ENCODE measurements at regions not wholly inside any gene's neighbourhood (a gene's known extent, or its start where the extent isn't known, plus 50 kb on each side); places are given as distances from the start of the nearest gene placed in this dataset.

DNA sequence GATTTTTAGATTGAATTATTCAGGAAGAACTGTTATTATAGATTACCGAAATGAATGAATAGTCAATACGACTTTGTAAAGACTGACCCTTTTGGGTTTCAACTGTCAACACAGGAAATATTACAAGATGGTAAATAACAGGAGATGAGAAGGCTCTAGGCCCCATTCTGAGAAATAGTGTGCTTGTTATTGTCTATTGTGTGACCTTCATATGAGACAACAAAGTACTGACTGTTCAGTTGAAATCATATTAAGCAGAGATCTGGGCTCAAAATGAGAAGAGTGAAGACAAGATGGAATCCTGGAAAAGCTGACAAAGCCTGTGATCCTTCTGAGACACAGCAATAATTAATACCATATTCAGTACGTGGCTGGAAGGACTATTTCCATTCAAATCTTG, 503.8 kb downstream of the INHBA start:
- Histone ChIP-seq H3K4me3 (no peak overlapping the region), H3K27ac (no peak overlapping the region), H3K4me2 (no peak overlapping the region), H3K9me3 (no peaks in the 10 kb centered on the region), H3K4me1 (no peaks in the 10 kb centered on the region)
- TF ChIP-seq HOXB5 (CRISPR knock-in tag; IDR thresholded peaks at IDR 0.05) (no peak), CBX8 (IDR thresholded peaks at IDR 0.05) (no peak), NPAS2 (CRISPR knock-in tag; IDR thresholded peaks at IDR 0.05; ENCODE audit: borderline replicate concordance) (no peak)
- no peak for ATAC-seq
- POLR2A ChIA-PET: no interaction called here
- FAIRE-seq: no peak
- 29% methylated on average over 3 of the region's 3 CpGs for WGBS (ENCODE audit: missing lambda C conversion rate)
- no peak for DNase-seq (ENCODE audit: low read depth in 1 of 2, low spot score in 1 of 2)
- CTCF ChIA-PET: no interaction called here

- no peak overlapping the region for H3K27ac ChIP-seq
- no peak for ATAC-seq
- H3K4me2 ChIP-seq: no peak overlapping the region
- ChIA-PET CTCF (interaction anchor here (1.6 kb wide), 1 partner anchor 10 kb away, joined by 9 read pairs; no protein-coding TSS in a partner anchor), POLR2A (no interaction called here)
- TF ChIP-seq, protein P1, sequence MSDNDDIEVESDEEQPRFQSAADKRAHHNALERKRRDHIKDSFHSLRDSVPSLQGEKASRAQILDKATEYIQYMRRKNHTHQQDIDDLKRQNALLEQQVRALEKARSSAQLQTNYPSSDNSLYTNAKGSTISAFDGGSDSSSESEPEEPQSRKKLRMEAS (IDR thresholded peaks at IDR 0.05): no peak
- TF ChIP-seq RARB (CRISPR knock-in tag; IDR thresholded peaks at IDR 0.05) (no peak), HEYL (CRISPR knock-in tag; IDR thresholded peaks at IDR 0.05) (no peak), TP53 (CRISPR knock-in tag; IDR thresholded peaks at IDR 0.05) (no peak), CBX2 (IDR thresholded peaks at IDR 0.05; ENCODE audit: borderline replicate concordance, low read depth) (no peak)
- no peak for FAIRE-seq
- no peaks in the 10 kb centered on the region for H3K9me3 ChIP-seq
- H3K4me1 ChIP-seq: no peaks in the 10 kb centered on the region
- no peak for DNase-seq (ENCODE audit: low read depth in 1 of 2, low spot score in 1 of 2)
- H3K4me3 ChIP-seq: no peak overlapping the region
These were observed 504.4 kb downstream of the INHBA start for GRCh38 chr7:41198502-41198901.

GRCh38 chr7:41197769-41198168, 505.1 kb downstream of the INHBA start:
- ChIA-PET CTCF (interaction anchor here (1.6 kb wide), 1 partner anchor 9 kb away, joined by 9 read pairs; no protein-coding TSS in a partner anchor), POLR2A (no interaction called here)
- no peaks in the 10 kb centered on the region for H3K9me3 ChIP-seq
- TF ChIP-seq FOSL2 (IDR thresholded peaks at IDR 0.05) (no peak), FOSL2 (CRISPR knock-in tag; IDR thresholded peaks at IDR 0.05) (no peak), RAD21 (conservative IDR thresholded peaks at IDR 0.05 in 1 of 2, IDR thresholded peaks at IDR 0.05 in 1 of 2) (no peak), POLR2A (IDR thresholded peaks at IDR 0.05; ENCODE audit: low read length) (no peak), EHF (CRISPR knock-in tag; IDR thresholded peaks at IDR 0.05) (no peak), TFCP2L1 (CRISPR knock-in tag; IDR thresholded peaks at IDR 0.05) (no peak), CBX2 (IDR thresholded peaks at IDR 0.05; ENCODE audit: borderline replicate concordance, low read depth) (no peak), ESRRA (IDR thresholded peaks at IDR 0.05; ENCODE audit: borderline replicate concordance, low read length) (no peak), EP300 (IDR thresholded peaks at IDR 0.05) (no peak), ZNF302 (CRISPR knock-in tag; IDR thresholded peaks at IDR 0.05) (no peak), CHD2 (IDR thresholded peaks at IDR 0.05; ENCODE audit: low read length, partially characterized antibody) (no peak)
- FAIRE-seq (no peak), DNase-seq (ENCODE audit: low read depth in 1 of 2, low spot score in 1 of 2) (no peak), ATAC-seq (no peak)
- H3K4me1 ChIP-seq: no peaks in the 10 kb centered on the region
- H3K4me3 ChIP-seq: no peak overlapping the region
- H3K27ac ChIP-seq: no peak overlapping the region
- no peak overlapping the region for H3K4me2 ChIP-seq
- WGBS (ENCODE audit: missing lambda C conversion rate): 20% methylated on average over 2 of the region's 2 CpGs

DNA sequence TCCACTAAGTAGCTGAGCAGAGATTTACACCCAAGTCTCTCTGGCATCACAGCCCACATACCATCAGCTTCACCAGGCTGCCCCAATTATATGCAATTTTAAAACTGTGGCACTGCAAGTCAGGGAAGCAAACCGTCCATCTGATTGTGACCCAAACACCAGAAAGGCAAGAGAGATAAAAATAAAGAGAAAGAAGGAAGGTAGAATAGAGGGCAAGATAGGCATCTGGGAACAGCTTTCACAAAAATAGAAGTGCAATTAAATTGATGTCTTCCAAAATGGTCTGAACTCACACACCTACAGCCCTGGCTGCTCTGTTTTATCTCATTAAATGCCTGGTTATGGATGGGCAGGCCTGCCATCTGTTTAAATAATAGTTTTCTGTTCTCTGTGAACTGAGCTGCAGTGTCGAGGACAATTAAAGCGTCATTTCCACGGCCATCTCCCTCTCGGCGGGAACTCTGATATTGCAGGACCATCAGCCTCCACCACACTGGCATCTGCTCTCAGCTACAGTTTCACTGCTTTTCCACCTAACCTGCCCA, 509.1 kb downstream of the INHBA start:
- 40% methylated on average over 6 of the region's 6 CpGs for WGBS (ENCODE audit: missing lambda C conversion rate)
- ATAC-seq (no peak), FAIRE-seq (no peak), DNase-seq (ENCODE audit: low read depth in 1 of 2, low spot score in 1 of 2) (no peak)
- no peaks in the 10 kb centered on the region for H3K9me3 ChIP-seq
- ChIA-PET POLR2A (no interaction called here), CTCF (no interaction called here)
- H3K27ac ChIP-seq: no peak overlapping the region
- H3K4me3 ChIP-seq: no peak overlapping the region
- peaks cover 8% of the 10 kb centered on the region for H3K4me1 ChIP-seq
- H3K4me2 ChIP-seq: no peak overlapping the region
- TF ChIP-seq MAZ (IDR thresholded peaks at IDR 0.05; ENCODE audit: borderline replicate concordance, low read depth, low read length) (no peak), CEBPB (IDR thresholded peaks at IDR 0.05) (no peak), RFX5 (IDR thresholded peaks at IDR 0.05) (no peak), EP300 (IDR thresholded peaks at IDR 0.05) (no peak), BHLHE40 (IDR thresholded peaks at IDR 0.05; ENCODE audit: low read depth, low read length) (no peak), MAFK (IDR thresholded peaks at IDR 0.05; ENCODE audit: partially characterized antibody) (no peak), SREBF2 (IDR thresholded peaks at IDR 0.05) (no peak), TFCP2L1 (CRISPR knock-in tag; IDR thresholded peaks at IDR 0.05) (no peak), RNF2 (IDR thresholded peaks at IDR 0.05; ENCODE audit: borderline replicate concordance, low read depth) (no peak), JUNB (IDR thresholded peaks at IDR 0.05) (no peak), EHMT2 (IDR thresholded peaks at IDR 0.05; ENCODE audit: low read depth) (no peak), PHF8 (IDR thresholded peaks at IDR 0.05; ENCODE audit: borderline replicate concordance, low read depth) (no peak), ELK1 (IDR thresholded peaks at IDR 0.05; ENCODE audit: low read depth, low read length) (no peak)
- TF ChIP-seq, protein P1 (IDR thresholded peaks at IDR 0.05): no peak
- TF ChIP-seq, protein P2, sequence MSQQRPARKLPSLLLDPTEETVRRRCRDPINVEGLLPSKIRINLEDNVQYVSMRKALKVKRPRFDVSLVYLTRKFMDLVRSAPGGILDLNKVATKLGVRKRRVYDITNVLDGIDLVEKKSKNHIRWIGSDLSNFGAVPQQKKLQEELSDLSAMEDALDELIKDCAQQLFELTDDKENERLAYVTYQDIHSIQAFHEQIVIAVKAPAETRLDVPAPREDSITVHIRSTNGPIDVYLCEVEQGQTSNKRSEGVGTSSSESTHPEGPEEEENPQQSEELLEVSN (IDR thresholded peaks at IDR 0.05; ENCODE audit: borderline replicate concordance, low read depth): no peak
- TF ChIP-seq, protein P3, sequence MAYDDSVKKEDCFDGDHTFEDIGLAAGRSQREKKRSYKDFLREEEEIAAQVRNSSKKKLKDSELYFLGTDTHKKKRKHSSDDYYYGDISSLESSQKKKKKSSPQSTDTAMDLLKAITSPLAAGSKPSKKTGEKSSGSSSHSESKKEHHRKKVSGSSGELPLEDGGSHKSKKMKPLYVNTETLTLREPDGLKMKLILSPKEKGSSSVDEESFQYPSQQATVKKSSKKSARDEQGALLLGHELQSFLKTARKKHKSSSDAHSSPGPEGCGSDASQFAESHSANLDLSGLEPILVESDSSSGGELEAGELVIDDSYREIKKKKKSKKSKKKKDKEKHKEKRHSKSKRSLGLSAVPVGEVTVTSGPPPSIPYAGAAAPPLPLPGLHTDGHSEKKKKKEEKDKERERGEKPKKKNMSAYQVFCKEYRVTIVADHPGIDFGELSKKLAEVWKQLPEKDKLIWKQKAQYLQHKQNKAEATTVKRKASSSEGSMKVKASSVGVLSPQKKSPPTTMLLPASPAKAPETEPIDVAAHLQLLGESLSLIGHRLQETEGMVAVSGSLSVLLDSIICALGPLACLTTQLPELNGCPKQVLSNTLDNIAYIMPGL (CRISPR knock-in tag; IDR thresholded peaks at IDR 0.05; ENCODE audit: borderline replicate concordance): no peak

All from A549 (cell line).